Left lung (tissue), 4 donors: ENCODE measurements at regions not wholly inside any gene's neighbourhood (a gene's known extent, or its start where the extent isn't known, plus 50 kb on each side); places are given as distances from the start of the nearest gene placed in this dataset.

Source experiments
- ATAC-seq: fragments of 200-7000 bp; cut with Tn5 transposase; one replicate; pipeline ENCODE4 v1.9.1; 2020; ENCODE audit warnings: moderate library complexity
- DNase-seq, 4 donors: peaks; one replicate each; pipeline ENCODE4 v3.0.0-alpha.2; 2013 to 2020
- H3K27ac ChIP-seq, 2 donors: fragments of 200-600 bp; sonication (generic) in 1 of 2; one replicate each; pipeline versions ENCODE4 v1.5.0 to v1.8.0; 2020 to 2021
- H3K27me3 ChIP-seq, 2 donors: fragments of 200-600 bp; sonication (generic) in 1 of 2; one replicate each; pipeline versions ENCODE4 v1.5.0 to v1.8.0; 2020 to 2021
- H3K36me3 ChIP-seq, 2 donors: fragments of 200-600 bp; sonication (generic) in 1 of 2; one replicate each; pipeline versions ENCODE4 v1.5.0 to v1.8.0; 2020 to 2021
- H3K4me1 ChIP-seq, 2 donors: fragments of 200-600 bp; one replicate each; pipeline ENCODE4 v1.8.0; 2021
- H3K4me3 ChIP-seq, 2 donors: fragments of 200-600 bp; sonication (generic) in 1 of 2; one replicate each; pipeline versions ENCODE4 v1.5.0 to v1.8.0; 2020 to 2021; ENCODE audit warnings: mild to moderate bottlenecking in 1 of 2
- H3K9me3 ChIP-seq, 2 donors: fragments of 200-600 bp; sonication (generic) in 1 of 2; one replicate each; pipeline versions ENCODE4 v1.5.0 to v1.8.0; 2020 to 2021
- CTCF ChIP-seq, 2 donors: fragments of 200-600 bp; sonication (generic) in 1 of 2; IDR thresholded peaks; one replicate each; pipeline versions ENCODE4 v1.5.0 to v1.8.0; 2021; ENCODE audit warnings: antibody characterized with exemption in 2 of 2
- intact Hi-C, 2 donors: fragments of 100-400 bp; cut with DNase I; formaldehyde crosslinking; loops; one replicate each; pipeline versions ENCODE4 v1.11.2 to v1.14.2; 2022
- donor health status: DM: no; HTN: yes; CAD: no.
- donor health status: DM: no; HTN: no; CAD: no.

GRCh38 chr3:159645874-159646273 lies 342.8 kb upstream of the IL12A start:
- no peak overlapping the region for H3K27ac ChIP-seq
- no peak overlapping the region for H3K4me3 ChIP-seq
- ATAC-seq (no peak), DNase-seq (no peak)
- no peaks in the 10 kb centered on the region for H3K4me1 ChIP-seq
- no peaks in the 10 kb centered on the region for H3K9me3 ChIP-seq
- intact Hi-C loops, result no loop called here
- TF ChIP-seq CTCF (IDR thresholded peaks at IDR 0.05), result no peak
- no peaks in the 10 kb centered on the region for H3K36me3 ChIP-seq
- no peaks in the 10 kb centered on the region for H3K27me3 ChIP-seq

- intact Hi-C loops, result no loop called here
- ATAC-seq, result no peak
- Histone ChIP-seq H3K4me1 (no peaks in the 10 kb centered on the region), H3K9me3 (no peaks in the 10 kb centered on the region), H3K27me3 (no peaks in the 10 kb centered on the region), H3K36me3 (no peaks in the 10 kb centered on the region), H3K27ac (no peak overlapping the region), H3K4me3 (no peak overlapping the region)
- TF ChIP-seq CTCF (IDR thresholded peaks at IDR 0.05), result no peak
- no peak for DNase-seq
Observed at GRCh38 chr3:159649951-159650350, 338.7 kb upstream of the IL12A start.

GRCh38 chr3:159650726-159651125 lies 337.9 kb upstream of the IL12A start:
- Histone ChIP-seq H3K9me3 (no peaks in the 10 kb centered on the region), H3K27ac (no peak overlapping the region), H3K36me3 (no peaks in the 10 kb centered on the region), H3K27me3 (no peaks in the 10 kb centered on the region), H3K4me3 (no peak overlapping the region), H3K4me1 (no peaks in the 10 kb centered on the region)
- no peak for TF ChIP-seq CTCF (IDR thresholded peaks at IDR 0.05)
- intact Hi-C loops, result no loop called here
- ATAC-seq (no peak), DNase-seq (no peak)

- Histone ChIP-seq H3K27ac (no peak overlapping the region), H3K4me3 (no peak overlapping the region), H3K27me3 (no peaks in the 10 kb centered on the region), H3K4me1 (no peaks in the 10 kb centered on the region), H3K36me3 (no peaks in the 10 kb centered on the region), H3K9me3 (no peaks in the 10 kb centered on the region)
- no peak for ATAC-seq
- DNase-seq, result no peak
- intact Hi-C loops, result no loop called here
- no peak for TF ChIP-seq CTCF (IDR thresholded peaks at IDR 0.05)
Observed at GRCh38 chr3:159652452-159652851, 336.2 kb upstream of the IL12A start.

GRCh38 chr3:159654183-159655134 lies 334.2 kb upstream of the IL12A start:
- no peak for TF ChIP-seq CTCF (IDR thresholded peaks at IDR 0.05)
- H3K27me3 ChIP-seq, result no peaks in the 10 kb centered on the region
- H3K4me3 ChIP-seq, result no peak overlapping the region
- no peaks in the 10 kb centered on the region for H3K36me3 ChIP-seq
- H3K4me1 ChIP-seq, result no peaks in the 10 kb centered on the region
- intact Hi-C loops, result no loop called here
- H3K9me3 ChIP-seq, result no peaks in the 10 kb centered on the region
- DNase-seq (no peak), ATAC-seq (no peak)
- no peak overlapping the region for H3K27ac ChIP-seq
